ENCODE measurements at regions not wholly inside any gene's neighbourhood (a gene's known extent, or its start where the extent isn't known, plus 50 kb on each side); places are given as distances from the start of the nearest gene placed in this dataset.

DNA sequence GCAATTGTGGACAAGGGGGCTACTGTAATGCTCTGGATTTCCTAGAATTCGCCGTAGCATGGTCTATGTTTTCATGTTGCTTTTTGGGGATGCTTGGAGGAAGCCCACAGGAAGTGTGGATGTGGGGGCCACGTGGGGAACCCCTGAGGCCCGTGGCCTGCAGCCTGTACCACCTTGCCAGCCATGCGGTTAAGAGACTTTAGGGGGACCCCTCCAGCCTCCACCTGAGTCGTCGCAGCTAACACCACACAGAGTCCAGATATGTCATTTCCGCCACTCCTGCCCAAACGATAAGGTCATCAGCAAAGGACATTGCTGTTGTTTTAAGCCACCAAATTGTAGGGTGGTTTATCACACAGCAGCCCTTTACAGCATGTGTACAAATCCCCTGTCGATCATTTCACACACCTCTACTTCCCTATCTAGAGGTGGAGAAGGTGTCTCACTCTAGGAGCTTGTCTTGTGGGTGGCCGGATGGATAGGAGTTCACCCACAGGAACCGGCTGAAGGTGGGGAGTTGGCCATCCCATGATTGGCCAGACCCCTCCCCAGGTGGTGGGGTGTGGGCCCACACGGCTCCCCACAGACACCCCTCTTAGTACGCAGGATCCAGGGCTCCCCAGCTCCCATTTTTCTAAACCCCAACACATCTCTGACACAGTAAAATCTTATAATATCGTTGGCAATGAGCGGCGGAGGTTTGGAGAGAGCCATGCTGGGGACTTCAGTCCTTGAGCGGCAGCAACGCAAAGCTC lies 226.7 kb downstream of the TEX29 start:
- TF ChIP-seq CTCF (IDR thresholded peaks at IDR 0.05) (no peak), POLR2A (IDR thresholded peaks at IDR 0.05; ENCODE audit: low read depth) (no peak), POLR2AphosphoS5 (IDR thresholded peaks at IDR 0.05) (no peak), EP300 (IDR thresholded peaks at IDR 0.05) (no peak)

Data from esophagus muscularis mucosa (tissue), 4 donors.